Upper lobe of right lung (tissue), 1 donor: ENCODE measurements at regions not wholly inside any gene's neighbourhood (a gene's known extent, or its start where the extent isn't known, plus 50 kb on each side); places are given as distances from the start of the nearest gene placed in this dataset.
A peak's percentile ranks its signal among the peaks of the same experiment; 100 is the strongest.
"Not testable (repeated sequence)": the region's sequence is repeated elsewhere in the genome, so short reads cannot be mapped to it uniquely, and the experiment has no call there.

ENCODE experiments used
- ATAC-seq: fragments of 200-7000 bp; cut with Tn5 transposase; one replicate; pipeline ENCODE4 v1.9.1; 2020; ENCODE audit warnings: mild to moderate bottlenecking, moderate library complexity
- DNase-seq: peaks from one replicate; pipeline ENCODE4 v3.0.0-alpha.2; 2020
- H3K27ac ChIP-seq: fragments of 200-600 bp; one replicate; pipeline ENCODE4 v1.8.0; 2022
- H3K27me3 ChIP-seq: fragments of 200-600 bp; one replicate; pipeline ENCODE4 v1.8.0; 2022; ENCODE audit warnings: mild to moderate bottlenecking
- H3K36me3 ChIP-seq: fragments of 200-600 bp; one replicate; pipeline ENCODE4 v1.8.0; 2022
- H3K4me1 ChIP-seq: fragments of 200-600 bp; one replicate; pipeline ENCODE4 v1.8.0; 2022
- H3K4me3 ChIP-seq: fragments of 200-600 bp; one replicate; pipeline ENCODE4 v1.8.0; 2022; ENCODE audit warnings: mild to moderate bottlenecking
- H3K9me3 ChIP-seq: fragments of 200-600 bp; one replicate; pipeline ENCODE4 v1.8.0; 2022
- CTCF ChIP-seq: fragments of 200-600 bp; IDR thresholded peaks from one replicate; pipeline ENCODE4 v1.8.0; 2022; ENCODE audit warnings: antibody characterized with exemption
- intact Hi-C: fragments of 100-400 bp; cut with DNase I; formaldehyde crosslinking; loops from one replicate; pipeline ENCODE4 v1.11.0; 2022
- donor health status: DM: no; HTN: yes; CAD: no; lungs with severe emphysema.

- ATAC-seq: no peak
These were observed 184.8 kb downstream of the CRLF2 start for GRCh38 chrX:1027680-1028079.

GRCh38 chrX:1027133-1027532 is 185.3 kb downstream of the CRLF2 start:
- H3K9me3 ChIP-seq: no peaks in the 10 kb centered on the region
- DNase-seq: peak; percentile 40
- intact Hi-C loops: no loop called here
- H3K4me3 ChIP-seq: no peak overlapping the region
- H3K4me1 ChIP-seq: no peaks in the 10 kb centered on the region
- no peak overlapping the region for H3K27ac ChIP-seq
- H3K36me3 ChIP-seq: no peaks in the 10 kb centered on the region
- ATAC-seq: no peak
- no peaks in the 10 kb centered on the region for H3K27me3 ChIP-seq
- no peak for TF ChIP-seq CTCF

More at GRCh38 chrX:1027680-1028079, 184.8 kb downstream of the CRLF2 start:
- no peak overlapping the region for H3K4me3 ChIP-seq
- no peak overlapping the region for H3K27ac ChIP-seq
- H3K27me3 ChIP-seq: no peaks in the 10 kb centered on the region
- intact Hi-C loops: no loop called here
- no peak for DNase-seq
- no peaks in the 10 kb centered on the region for H3K36me3 ChIP-seq
- no peaks in the 10 kb centered on the region for H3K4me1 ChIP-seq
- H3K9me3 ChIP-seq: no peaks in the 10 kb centered on the region
- TF ChIP-seq CTCF: no peak

GRCh38 chrX:1026263-1027015 is 186.0 kb downstream of the CRLF2 start:
- H3K27me3 ChIP-seq: no peaks in the 10 kb centered on the region
- DNase-seq (no peak), ATAC-seq (no peak)
- H3K27ac ChIP-seq: no peak overlapping the region
- H3K4me1 ChIP-seq: no peaks in the 10 kb centered on the region
- no peak overlapping the region for H3K4me3 ChIP-seq
- peaks cover 3% of the 10 kb centered on the region for H3K9me3 ChIP-seq
- intact Hi-C loops: no loop called here
- no peak for TF ChIP-seq CTCF
- no peaks in the 10 kb centered on the region for H3K36me3 ChIP-seq

- no peaks in the 10 kb centered on the region for H3K36me3 ChIP-seq
- intact Hi-C loops: no loop called here
- DNase-seq: no peak
- H3K4me1 ChIP-seq: no peaks in the 10 kb centered on the region
- H3K4me3 ChIP-seq: no peak overlapping the region
- TF ChIP-seq CTCF: no peak
- peaks cover 7% of the 10 kb centered on the region for H3K9me3 ChIP-seq
- H3K27me3 ChIP-seq: no peaks in the 10 kb centered on the region
- no peak overlapping the region for H3K27ac ChIP-seq
- no peak for ATAC-seq
These were observed 187.0 kb downstream of the CRLF2 start for GRCh38 chrX:1025413-1025812.

GRCh38 chrX:1023676-1024075 is 188.8 kb downstream of the CRLF2 start:
- ATAC-seq (no peak), DNase-seq (no peak)
- Histone ChIP-seq H3K27me3 (no peaks in the 10 kb centered on the region), H3K4me1 (no peaks in the 10 kb centered on the region), H3K4me3 (no peak overlapping the region), H3K27ac (no peak overlapping the region), H3K9me3 (peaks cover 7% of the 10 kb centered on the region), H3K36me3 (no peaks in the 10 kb centered on the region)
- intact Hi-C loops: no loop called here
- TF ChIP-seq CTCF: no peak

- intact Hi-C loops, H3K4me1 ChIP-seq, DNase-seq, H3K4me3 ChIP-seq, H3K36me3 ChIP-seq, ATAC-seq, H3K27ac ChIP-seq, H3K27me3 ChIP-seq, H3K9me3 ChIP-seq: not testable (repeated sequence)
These were observed 191.0 kb downstream of the CRLF2 start for GRCh38 chrX:1021314-1021993.
